Right lobe of liver (tissue), 6 donors: ENCODE measurements at regions not wholly inside any gene's neighbourhood (a gene's known extent, or its start where the extent isn't known, plus 50 kb on each side); places are given as distances from the start of the nearest gene placed in this dataset.

Experiments
- ATAC-seq, 4 donors: fragments of 200-7000 bp; cut with Tn5 transposase; one replicate each; pipeline ENCODE4 v1.9.1; 2020; ENCODE audit warnings: mild to moderate bottlenecking in 4 of 4, moderate library complexity in 4 of 4
- DNase-seq, 3 donors: peaks; one replicate each; pipeline ENCODE4 v3.0.0-alpha.2; 2020
- H3K27ac ChIP-seq, 3 donors: fragments of 200-600 bp; one replicate each; pipeline ENCODE4 v1.8.0; 2022
- H3K27me3 ChIP-seq, 2 donors: fragments of 200-600 bp; one replicate each; pipeline ENCODE4 v1.8.0; 2022
- H3K36me3 ChIP-seq, 4 donors: fragments of 200-600 bp; sonication (generic) in 1 of 4; one replicate each; pipeline versions ENCODE4 v1.5.1 to v1.8.0; 2017 to 2022; ENCODE audit warnings: control low read depth in 1 of 4
- H3K4me1 ChIP-seq, 4 donors: fragments of 200-600 bp; sonication (generic) in 1 of 4; one replicate each; pipeline versions ENCODE4 v1.5.1 to v1.8.0; 2017 to 2022; ENCODE audit warnings: control low read depth in 1 of 4
- H3K4me3 ChIP-seq, 3 donors: fragments of 200-600 bp; one replicate each; pipeline ENCODE4 v1.8.0; 2022
- H3K9me3 ChIP-seq, 4 donors: fragments of 200-600 bp; sonication (generic) in 1 of 4; one replicate each; pipeline versions ENCODE4 v1.5.1 to v1.8.0; 2017 to 2022; ENCODE audit warnings: control low read depth in 1 of 4
- POLR2A ChIP-seq: fragments of 450-650 bp; IDR thresholded peaks from one replicate; pipeline ENCODE4 v1.6.1; 2017; ENCODE audit warnings: antibody characterized with exemption, mild to moderate bottlenecking
- WGBS: methylation state at CpG from one replicate; pipeline ENCODE4 v1.1.6; 2018; ENCODE audit warnings: low coverage, low lambda C conversion rate; ENCODE audit not compliant: insufficient coverage; ENCODE audit errors: missing lambda C conversion rate; 5-methylcytosine and 5-hydroxymethylcytosine counted together
- intact Hi-C, 2 donors: fragments of 100-400 bp; cut with DNase I; formaldehyde crosslinking; loops; one replicate each; pipeline versions ENCODE4 v1.11.2 to v1.14.1; 2022
- TF ChIP-seq, protein P1 (sequence below), 4 donors: fragments of 200-600 bp in 3 of 4; fragments of 450-650 bp in 1 of 4; IDR thresholded peaks; one replicate each; pipeline versions ENCODE4 v1.5.1 to v1.8.0; 2016 to 2022; ENCODE audit warnings: antibody characterized with exemption in 4 of 4, mild to moderate bottlenecking in 2 of 4
- donor health status: DM: no; HTN: yes; CAD: no.
- donor health status: DM: no; HTN: no; CAD: no.
- donor health status: DM: no; HTN: no; CAD: no.
- donor health status: DM: no; HTN: yes; CAD: no.
- donor health status: DM: no; HTN: yes; CAD: no.

DNA sequence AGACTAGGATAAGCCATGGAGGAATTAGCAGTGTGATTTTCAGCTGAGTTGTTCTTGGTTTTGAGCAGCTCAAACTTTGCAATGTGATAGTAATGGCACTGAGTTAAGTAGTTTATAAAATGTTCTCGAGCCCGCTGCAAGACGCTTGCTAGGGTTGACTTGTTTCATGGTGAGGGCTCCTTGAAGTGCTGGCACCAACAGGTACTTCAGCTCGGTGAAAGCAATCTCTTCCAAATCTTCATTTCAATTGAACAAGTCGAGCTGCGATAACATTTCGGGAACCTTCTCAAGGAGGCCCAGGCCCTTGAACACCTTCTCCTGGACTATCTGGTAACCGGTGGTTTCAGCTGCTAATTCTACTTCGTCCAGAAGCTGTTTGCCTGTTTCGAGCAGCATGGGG, 50.8 kb upstream of the DYNC1LI1 start:
- no peak overlapping the region for H3K4me3 ChIP-seq
- H3K36me3 ChIP-seq: no peaks in the 10 kb centered on the region
- no peaks in the 10 kb centered on the region for H3K9me3 ChIP-seq
- WGBS: 79% methylated on average over 10 of the region's 10 CpGs
- no peak for TF ChIP-seq POLR2A
- TF ChIP-seq, protein P1, sequence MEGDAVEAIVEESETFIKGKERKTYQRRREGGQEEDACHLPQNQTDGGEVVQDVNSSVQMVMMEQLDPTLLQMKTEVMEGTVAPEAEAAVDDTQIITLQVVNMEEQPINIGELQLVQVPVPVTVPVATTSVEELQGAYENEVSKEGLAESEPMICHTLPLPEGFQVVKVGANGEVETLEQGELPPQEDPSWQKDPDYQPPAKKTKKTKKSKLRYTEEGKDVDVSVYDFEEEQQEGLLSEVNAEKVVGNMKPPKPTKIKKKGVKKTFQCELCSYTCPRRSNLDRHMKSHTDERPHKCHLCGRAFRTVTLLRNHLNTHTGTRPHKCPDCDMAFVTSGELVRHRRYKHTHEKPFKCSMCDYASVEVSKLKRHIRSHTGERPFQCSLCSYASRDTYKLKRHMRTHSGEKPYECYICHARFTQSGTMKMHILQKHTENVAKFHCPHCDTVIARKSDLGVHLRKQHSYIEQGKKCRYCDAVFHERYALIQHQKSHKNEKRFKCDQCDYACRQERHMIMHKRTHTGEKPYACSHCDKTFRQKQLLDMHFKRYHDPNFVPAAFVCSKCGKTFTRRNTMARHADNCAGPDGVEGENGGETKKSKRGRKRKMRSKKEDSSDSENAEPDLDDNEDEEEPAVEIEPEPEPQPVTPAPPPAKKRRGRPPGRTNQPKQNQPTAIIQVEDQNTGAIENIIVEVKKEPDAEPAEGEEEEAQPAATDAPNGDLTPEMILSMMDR (IDR thresholded peaks at IDR 0.05): no peak
- no peak overlapping the region for H3K27ac ChIP-seq
- H3K4me1 ChIP-seq: no peaks in the 10 kb centered on the region
- DNase-seq (no peak), ATAC-seq (no peak)
- intact Hi-C loops: no loop called here
- H3K27me3 ChIP-seq: no peaks in the 10 kb centered on the region

DNA sequence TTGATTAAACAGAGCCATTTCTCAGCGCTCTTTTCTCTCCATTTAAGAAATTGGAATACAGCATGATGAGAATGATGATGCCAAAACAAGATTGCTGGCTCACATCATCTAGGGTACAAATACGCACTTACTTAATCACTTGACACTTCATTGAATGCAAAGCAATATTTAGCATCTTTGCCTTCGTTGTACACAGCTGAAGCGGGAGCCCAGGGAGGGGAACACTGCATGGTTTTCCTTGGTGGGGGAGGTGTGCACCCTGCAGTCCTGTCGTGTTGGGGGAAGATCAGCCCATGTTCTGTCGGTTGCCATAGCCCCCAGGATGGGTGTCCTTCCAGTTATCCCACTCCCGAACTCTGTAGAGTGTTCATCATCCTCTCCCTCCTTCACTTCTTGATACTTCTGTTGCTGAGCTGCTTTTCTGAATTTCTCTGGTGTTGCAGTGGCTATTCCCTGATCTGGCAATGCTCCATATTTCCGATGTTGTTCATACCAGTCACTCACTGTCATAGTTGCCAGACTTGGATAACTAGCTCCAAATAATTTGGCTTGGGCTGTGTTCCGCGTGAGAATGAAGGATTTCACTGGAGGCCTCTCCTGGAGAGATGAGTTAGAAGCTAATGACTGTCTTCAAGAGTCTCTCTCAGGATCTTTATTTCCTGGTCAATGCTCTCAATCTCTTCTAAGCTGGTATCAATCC, 50.1 kb upstream of the DYNC1LI1 start:
- Histone ChIP-seq H3K4me1 (no peaks in the 10 kb centered on the region), H3K4me3 (no peak overlapping the region), H3K27me3 (no peaks in the 10 kb centered on the region), H3K27ac (no peak overlapping the region), H3K36me3 (no peaks in the 10 kb centered on the region), H3K9me3 (no peaks in the 10 kb centered on the region)
- no peak for DNase-seq
- ATAC-seq: no peak
- WGBS: 79% methylated on average over 7 of the region's 10 CpGs
- intact Hi-C loops: no loop called here
- TF ChIP-seq POLR2A: no peak
- TF ChIP-seq, protein P1 (IDR thresholded peaks at IDR 0.05): no peak
